ENCODE measurements at regions not wholly inside any gene's neighbourhood (a gene's known extent, or its start where the extent isn't known, plus 50 kb on each side); places are given as distances from the start of the nearest gene placed in this dataset.
A peak's percentile ranks its signal among the peaks of the same experiment; 100 is the strongest.
"Not testable (repeated sequence)": the region's sequence is repeated elsewhere in the genome, so short reads cannot be mapped to it uniquely, and the experiment has no call there.

DNA sequence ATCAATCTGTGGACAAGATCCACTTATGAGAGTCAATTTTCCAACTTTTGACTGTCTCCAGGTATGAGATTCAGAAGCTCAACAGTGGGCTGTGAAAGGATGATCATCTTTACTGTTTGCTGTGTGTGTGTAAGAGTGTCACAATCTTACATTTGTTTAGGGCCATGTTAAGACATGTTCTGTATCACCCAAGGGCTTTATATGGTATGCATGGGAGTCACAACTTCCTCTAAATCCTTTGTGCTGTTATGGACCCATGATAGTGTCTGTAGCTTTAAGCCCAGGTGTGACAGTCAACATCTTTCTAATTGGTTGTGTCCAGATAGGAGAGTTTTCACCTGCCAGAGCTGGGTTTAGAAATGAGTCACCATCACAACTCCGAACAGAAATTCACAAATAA is 70.2 kb downstream of the ZNF726 start:
- not testable (repeated sequence) for DNase-seq

DNA sequence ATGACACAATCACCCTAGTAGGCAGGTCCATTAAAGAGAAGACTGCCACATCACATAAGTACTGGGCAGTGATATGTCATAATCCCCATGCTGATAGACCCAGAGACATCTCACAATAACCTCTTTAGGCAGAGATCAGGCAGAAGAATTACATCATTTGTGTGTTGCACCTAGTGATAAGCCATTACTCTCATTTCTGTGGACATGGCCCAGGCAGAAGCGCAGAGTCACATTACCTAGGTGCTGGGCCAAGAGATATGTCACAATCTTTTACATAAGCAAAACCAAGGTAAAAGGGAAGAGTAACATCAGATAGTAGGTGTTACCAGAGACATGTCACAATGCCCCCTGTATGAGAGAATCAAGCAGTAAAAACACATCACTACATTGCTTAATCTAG is 71.9 kb downstream of the ZNF726 start:
- DNase-seq: no peak

DNA sequence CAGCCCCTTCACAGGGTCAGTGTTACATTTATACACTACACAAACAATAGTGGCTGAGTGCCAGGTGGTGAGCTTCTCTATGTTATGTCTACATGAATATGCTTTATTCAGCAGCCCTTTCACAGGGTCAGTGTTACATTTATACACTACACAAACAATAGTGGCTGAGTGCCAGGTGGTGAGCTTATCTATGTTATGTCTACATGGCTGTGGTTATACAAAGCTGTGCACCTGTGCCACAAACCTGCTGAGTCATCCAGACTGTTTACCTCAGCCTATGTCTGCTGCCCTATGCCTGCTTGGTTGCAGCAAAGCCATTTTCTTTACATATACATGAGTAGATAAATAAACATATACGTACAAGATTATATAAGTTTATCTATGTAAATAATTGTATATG is 76.5 kb downstream of the ZNF726 start:
- DNase-seq: peak; percentile 30

DNA sequence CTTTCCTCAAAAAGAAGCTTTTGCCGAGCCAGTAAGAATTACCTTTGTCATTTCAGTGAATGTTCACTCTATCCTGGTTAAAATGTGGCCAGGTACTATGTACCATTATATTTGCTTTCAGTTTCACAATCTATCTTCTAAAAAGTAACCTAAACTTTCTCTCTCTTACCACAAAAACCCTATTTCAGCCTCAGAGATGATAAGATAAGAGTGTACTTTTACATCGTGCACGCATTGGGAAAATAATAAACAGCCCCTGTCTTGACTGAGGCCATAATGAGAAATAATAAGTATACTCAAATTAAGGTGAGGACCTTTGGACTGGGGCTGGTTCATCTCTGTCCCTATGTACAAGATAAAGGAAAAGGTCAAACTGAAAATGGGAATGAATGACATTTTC is 77.7 kb downstream of the ZNF726 start:
- no peak for DNase-seq

DNA sequence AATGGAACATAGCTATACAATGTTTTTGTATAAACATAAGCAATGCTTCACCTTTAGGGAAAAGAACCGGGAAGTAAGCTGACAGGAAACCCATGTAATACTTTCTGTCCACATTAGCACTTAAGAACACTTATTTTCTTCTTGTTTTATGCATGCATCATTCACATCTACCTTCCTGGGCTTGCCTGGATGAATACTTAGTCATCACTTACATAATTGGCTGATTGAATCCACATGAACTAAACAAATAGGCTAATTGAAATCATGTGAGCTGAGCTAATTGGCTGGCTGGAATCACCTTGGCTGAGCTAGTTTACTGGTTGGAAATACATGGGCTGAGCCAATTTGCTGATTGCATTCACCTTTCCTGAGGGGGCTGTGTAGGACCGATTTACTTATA is 78.8 kb downstream of the ZNF726 start:
- no peak for DNase-seq

DNA sequence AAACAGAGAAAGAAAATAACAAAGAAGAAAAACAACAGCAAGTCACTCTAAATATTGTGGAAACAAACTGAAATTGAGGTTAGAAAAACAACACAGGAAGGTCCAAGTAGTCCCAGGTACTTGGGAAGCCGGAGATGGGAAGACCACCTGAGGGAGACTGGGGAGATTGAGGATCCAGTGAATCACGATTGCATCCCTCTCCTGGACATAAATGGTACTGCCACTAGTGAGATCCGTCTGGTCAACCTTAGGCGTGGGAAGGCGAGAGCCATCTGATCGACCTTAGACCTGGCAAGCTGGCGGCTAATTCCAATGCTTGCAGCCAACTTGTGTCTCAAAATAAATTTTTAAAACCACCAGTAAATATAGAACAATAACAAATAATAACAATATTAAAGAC is 81.9 kb downstream of the ZNF726 start:
- no peak for DNase-seq

- DNase-seq: no peak
Measured at GRCh38 chr19:23998568-23998967, 83.9 kb downstream of the ZNF726 start.

DNA sequence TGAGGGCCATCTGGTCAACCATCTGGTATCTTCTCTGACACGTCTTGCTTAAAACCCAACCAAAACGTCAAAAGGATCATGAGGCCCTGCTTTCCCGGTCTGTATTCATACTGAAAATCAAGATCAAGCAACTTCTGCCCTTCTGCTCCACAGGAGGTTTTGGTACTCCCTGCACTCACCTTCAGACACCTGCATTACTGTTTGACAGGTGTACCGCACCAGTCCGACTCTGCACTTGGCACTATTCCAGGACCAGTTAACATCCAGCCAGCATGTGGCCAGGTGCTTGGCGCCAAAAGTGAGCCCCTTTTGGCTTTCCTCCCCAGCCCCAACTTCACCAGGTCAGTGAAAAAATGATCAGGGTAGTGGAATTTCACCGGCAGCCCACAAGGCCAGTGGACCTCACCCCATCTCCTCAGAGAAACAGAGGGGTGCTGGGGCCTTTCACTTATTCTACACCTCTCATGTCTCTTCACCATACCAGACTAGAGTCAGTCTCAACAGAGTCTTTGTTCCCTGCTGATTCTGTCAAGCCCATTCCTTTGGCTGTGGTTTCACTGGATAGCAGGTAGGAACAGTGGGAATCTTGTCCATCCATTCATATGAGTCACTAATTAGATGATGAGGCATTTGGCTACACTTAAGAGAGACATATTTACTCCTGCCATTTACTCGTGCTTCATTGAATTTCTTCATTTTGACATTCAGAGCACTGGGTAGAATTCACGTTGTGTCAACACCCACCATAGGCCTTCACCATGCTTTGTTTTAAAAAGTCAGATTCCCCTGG is 85.3 kb downstream of the ZNF726 start:
- DNase-seq: no peak

GRCh38 chr19:24000656-24001055 is 86.0 kb downstream of the ZNF726 start:
- DNase-seq: no peak

- no peak for DNase-seq
Measured at GRCh38 chr19:24002256-24002945, 84.6 kb upstream of the ZNF254 start.

DNA sequence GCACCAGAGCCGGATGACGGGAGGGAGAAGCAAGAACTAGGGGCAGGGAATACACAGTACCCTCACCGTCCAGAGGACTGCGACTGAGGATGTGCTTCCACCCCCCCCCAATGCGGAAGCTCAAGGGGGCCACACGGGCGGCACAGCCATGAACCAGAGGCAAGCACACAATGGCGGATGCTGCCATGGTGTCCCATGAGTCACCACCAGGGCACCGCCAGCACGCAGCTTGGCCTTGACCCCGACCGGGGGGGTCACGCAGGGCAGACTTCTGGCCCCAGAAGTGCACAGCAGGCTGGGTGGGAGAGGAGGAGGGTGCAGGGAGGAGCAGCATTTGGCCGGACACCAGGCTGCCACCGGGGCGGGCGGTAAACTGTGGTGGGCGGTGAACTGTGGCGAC is 83.5 kb upstream of the ZNF254 start:
- no peak for DNase-seq

DNA sequence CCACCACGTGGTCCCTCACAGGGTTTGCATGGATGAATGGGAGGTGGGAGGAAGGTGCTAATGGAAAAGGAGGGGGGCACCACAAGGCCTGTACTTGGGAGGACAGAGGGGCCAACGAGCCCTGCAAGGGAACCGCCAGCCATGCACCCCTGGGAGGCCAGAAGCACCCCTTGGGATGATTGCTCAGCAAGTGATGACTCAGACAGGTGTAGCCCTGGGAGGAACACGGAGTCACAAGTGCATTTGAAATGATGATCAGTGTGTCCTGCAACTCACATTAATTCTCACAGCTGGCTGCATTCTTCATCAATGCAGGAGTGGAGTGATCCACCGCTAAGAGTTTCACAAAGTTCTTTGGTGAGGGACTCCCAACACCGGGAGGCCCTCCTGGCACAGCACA is 82.8 kb upstream of the ZNF254 start:
- DNase-seq: no peak

DNA sequence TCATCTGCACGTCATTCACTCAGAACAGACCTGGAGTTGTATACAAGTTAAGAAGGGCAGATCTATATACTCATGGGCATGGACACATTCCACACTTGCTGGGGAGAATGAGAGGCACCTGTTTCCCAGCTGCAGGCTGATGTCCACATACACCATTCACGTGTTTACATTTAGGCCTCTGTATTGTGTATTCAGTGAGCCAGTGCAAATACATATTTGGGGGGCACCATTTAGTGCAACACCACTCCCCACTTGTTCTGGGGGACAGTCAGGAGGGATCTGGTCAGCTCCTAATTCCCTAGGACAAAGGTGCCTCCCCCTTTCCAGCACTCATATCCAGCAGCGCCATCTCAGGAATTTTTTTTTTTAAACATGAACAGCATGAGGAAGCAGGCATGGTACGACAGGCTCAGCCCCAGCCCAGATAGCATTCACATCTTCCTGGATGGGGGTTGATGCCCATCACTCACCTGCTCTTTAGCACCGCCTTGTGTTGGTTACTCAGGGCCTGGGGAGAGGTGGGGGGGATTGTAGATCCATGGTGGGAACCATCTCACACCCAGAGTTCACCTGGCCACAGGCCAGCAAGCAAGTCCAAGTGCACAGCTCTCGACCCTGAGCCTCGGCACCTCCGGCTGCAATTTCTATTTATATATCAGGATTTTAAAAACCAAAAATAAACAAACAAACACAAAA is 56.9 kb upstream of the ZNF254 start:
- no peak for DNase-seq

DNA sequence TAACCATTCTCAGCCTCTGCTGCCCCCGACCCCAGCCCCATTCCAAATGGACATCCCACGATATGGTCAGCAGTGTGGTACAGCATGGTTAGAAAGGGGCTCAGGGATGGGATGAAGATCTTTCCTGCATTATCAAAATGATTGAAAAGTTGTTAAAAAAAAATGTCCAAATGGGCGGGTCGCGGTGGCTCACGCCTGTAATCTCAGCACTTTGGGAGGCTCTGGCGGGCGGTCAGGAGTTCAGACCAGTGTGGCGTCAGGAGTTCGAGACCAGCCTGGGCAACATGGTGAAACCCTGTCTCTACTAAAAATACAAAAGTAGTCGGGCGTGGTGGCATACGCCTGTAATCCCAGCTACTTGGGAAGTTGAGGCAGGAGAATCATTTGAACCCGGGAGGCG is 54.3 kb upstream of the ZNF254 start:
- no peak for DNase-seq

DNA sequence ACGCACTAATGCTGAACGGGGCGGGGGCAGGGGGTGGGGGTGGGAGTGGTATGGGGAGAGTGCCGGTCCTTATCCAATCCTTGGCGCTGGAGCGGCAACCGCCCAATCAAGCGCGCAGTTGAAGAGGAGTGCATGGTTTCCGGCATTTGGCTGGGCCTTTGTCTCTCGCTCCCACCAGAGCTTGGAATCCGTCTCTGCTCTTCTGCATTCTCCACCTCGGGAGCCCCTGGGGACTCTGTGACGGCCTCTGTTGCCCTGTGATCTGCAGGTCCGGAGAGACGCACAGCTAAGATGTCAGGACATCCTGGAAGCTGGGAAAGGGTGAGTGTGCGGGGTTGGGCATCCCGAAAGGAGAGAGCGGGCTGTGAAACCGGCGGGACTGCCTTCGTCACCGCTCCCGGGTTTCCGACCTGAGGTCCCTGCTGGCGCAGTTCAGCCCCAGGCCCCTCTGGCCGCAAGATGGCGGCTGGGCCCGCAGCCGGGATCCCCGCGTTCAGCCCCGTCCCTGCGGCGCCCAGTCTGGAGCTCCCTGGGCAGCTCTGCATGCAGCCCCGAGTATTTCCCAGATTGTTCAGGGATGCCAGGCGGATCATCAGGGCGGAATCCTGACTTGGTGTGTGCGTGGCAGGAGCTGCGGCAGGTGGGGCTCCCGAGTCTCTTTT is 53.6 kb upstream of the ZNF254 start:
- peak; percentile 87 for DNase-seq

DNA sequence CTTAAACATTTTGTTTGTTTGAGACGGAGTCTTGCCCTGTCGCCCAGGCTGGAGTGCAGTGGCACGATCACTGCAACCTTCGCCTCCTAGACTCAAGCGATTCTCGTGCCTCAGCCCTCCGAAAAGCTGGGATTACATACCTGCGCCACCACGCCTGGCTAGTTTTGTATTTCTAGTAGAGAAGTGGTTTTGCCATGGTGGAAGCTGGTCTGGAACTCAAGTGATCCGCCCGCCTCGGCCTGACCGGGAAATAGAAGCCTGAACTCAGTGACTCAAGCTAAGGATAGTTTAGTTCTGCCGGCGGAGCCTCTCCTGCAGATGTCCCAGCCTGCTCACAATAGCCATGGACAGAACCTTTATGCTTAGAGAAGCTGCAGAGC is 53.0 kb upstream of the ZNF254 start:
- peak; percentile 47 for DNase-seq

GRCh38 chr19:24035261-24035880 is 51.6 kb upstream of the ZNF254 start:
- DNase-seq: not testable (repeated sequence)
